ENCODE measurements at regions not wholly inside any gene's neighbourhood (a gene's known extent, or its start where the extent isn't known, plus 50 kb on each side); places are given as distances from the start of the nearest gene placed in this dataset.

DNA sequence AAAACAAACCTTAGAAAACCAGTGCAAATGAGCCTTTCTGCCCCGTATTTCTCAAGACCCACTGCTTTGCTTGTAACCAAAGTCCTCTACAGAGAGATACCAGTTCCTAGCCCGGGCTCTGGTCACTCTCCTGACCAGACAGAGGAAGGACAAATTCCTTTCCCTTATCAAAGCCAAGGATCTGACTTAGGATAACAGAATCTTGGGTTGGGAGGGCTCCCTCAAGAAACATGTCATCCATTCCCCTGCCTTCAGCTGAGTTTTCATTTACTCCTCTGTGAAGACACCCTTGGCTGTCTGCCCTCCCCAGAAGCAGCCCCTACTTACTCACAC lies 116.0 kb upstream of the PARP11 start:
- no peak overlapping the region for H3K27ac ChIP-seq (replicated peaks)
- TF ChIP-seq CTCF (IDR thresholded peaks at IDR 0.05; ENCODE audit: borderline replicate concordance): no peak
- H3K9me3 ChIP-seq (replicated peaks): peaks cover 3% of the 10 kb centered on the region
- H3K4me1 ChIP-seq: no peaks in the 10 kb centered on the region
- H3K4me3 ChIP-seq: no peak overlapping the region
- no peak for DNase-seq
- peaks cover 50% of the 10 kb centered on the region for H3K27me3 ChIP-seq (ENCODE audit: low read depth)
- no peaks in the 10 kb centered on the region for H3K36me3 ChIP-seq
- intact Hi-C loops (cut with micrococcal nuclease): no loop called here

GRCh38 chr12:3988519-3989217 lies 115.5 kb upstream of the PARP11 start:
- no peak for TF ChIP-seq CTCF (IDR thresholded peaks at IDR 0.05; ENCODE audit: borderline replicate concordance)
- Histone ChIP-seq H3K27me3 (ENCODE audit: low read depth) (peaks cover 46% of the 10 kb centered on the region), H3K4me3 (no peak overlapping the region), H3K36me3 (no peaks in the 10 kb centered on the region), H3K27ac (replicated peaks) (no peak overlapping the region), H3K9me3 (replicated peaks) (peaks cover 8% of the 10 kb centered on the region), H3K4me1 (no peaks in the 10 kb centered on the region)
- no peak for DNase-seq
- intact Hi-C loops (cut with micrococcal nuclease): no loop called here

- Histone ChIP-seq H3K4me3 (no peak overlapping the region), H3K9me3 (replicated peaks) (peaks cover 19% of the 10 kb centered on the region), H3K27me3 (ENCODE audit: low read depth) (peaks cover 35% of the 10 kb centered on the region), H3K4me1 (no peaks in the 10 kb centered on the region), H3K27ac (replicated peaks) (no peak overlapping the region), H3K36me3 (no peaks in the 10 kb centered on the region)
- no peak for DNase-seq
- no peak for TF ChIP-seq CTCF (IDR thresholded peaks at IDR 0.05; ENCODE audit: borderline replicate concordance)
- intact Hi-C loops (cut with micrococcal nuclease): no loop called here
These were observed 114.4 kb upstream of the PARP11 start for GRCh38 chr12:3987571-3987970.

GRCh38 chr12:3980504-3981272 lies 107.5 kb upstream of the PARP11 start:
- Histone ChIP-seq H3K4me1 (no peaks in the 10 kb centered on the region), H3K36me3 (no peaks in the 10 kb centered on the region), H3K27me3 (ENCODE audit: low read depth) (peaks cover 9% of the 10 kb centered on the region), H3K27ac (replicated peaks) (no peak overlapping the region), H3K4me3 (no peak overlapping the region), H3K9me3 (replicated peaks) (peaks cover 27% of the 10 kb centered on the region)
- intact Hi-C loops (cut with micrococcal nuclease): no loop called here
- DNase-seq: no peak
- no peak for TF ChIP-seq CTCF (IDR thresholded peaks at IDR 0.05; ENCODE audit: borderline replicate concordance)

DNA sequence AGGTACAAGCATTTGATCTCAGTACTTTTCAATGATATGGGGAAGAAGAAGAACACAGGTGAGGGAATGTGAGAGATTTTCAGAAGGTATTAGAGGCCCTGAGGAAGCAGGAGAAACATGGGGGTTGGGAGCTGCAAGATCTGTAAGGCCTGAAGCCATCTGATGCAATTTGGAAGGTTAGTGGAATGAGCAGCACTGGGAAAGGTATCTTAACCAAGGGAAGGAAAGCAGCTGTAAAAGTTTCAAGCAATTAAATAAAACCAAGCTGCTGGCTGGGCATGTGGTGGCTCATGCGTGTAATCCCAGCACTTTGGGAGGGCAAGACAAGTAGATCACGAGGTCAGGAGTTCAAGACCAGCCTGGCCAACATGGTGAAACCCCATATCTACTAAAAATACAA lies 104.4 kb upstream of the PARP11 start:
- intact Hi-C loops (cut with micrococcal nuclease): no loop called here
- no peak for DNase-seq
- Histone ChIP-seq H3K4me1 (no peaks in the 10 kb centered on the region), H3K9me3 (replicated peaks) (peaks cover 9% of the 10 kb centered on the region), H3K27ac (replicated peaks) (no peak overlapping the region), H3K36me3 (no peaks in the 10 kb centered on the region), H3K27me3 (ENCODE audit: low read depth) (peaks cover 9% of the 10 kb centered on the region), H3K4me3 (no peak overlapping the region)
- no peak for TF ChIP-seq CTCF (IDR thresholded peaks at IDR 0.05; ENCODE audit: borderline replicate concordance)

Data from left ventricle myocardium inferior (tissue), 1 donor.